Hepatocyte (in vitro differentiated cells): ENCODE measurements at regions not wholly inside any gene's neighbourhood (a gene's known extent, or its start where the extent isn't known, plus 50 kb on each side); places are given as distances from the start of the nearest gene placed in this dataset.

ENCODE experiments used
- DNase-seq: peaks from one replicate; pipeline ENCODE4 v3.0.0-alpha.2; 2016; ENCODE audit warnings: low spot score
- H2AFZ ChIP-seq: fragments of 200-600 bp; sonication (generic); 2 replicates; pipeline ENCODE4 v1.6.0; 2016; ENCODE audit warnings: antibody characterized with exemption, mild to moderate bottlenecking
- H3K27ac ChIP-seq: fragments of 200-600 bp; sonication (generic); 2 replicates; pipeline ENCODE4 v1.5.1; 2016; ENCODE audit warnings: mild to moderate bottlenecking
- H3K27me3 ChIP-seq: fragments of 200-600 bp; sonication (generic); 2 replicates; pipeline ENCODE4 v1.6.1; 2016
- H3K36me3 ChIP-seq: fragments of 200-600 bp; sonication (generic); replicated peaks from 2 replicates; pipeline ENCODE4 v1.5.1; 2016; ENCODE audit warnings: low read depth; ENCODE audit not compliant: insufficient read depth
- H3K4me1 ChIP-seq: fragments of 200-600 bp; sonication (generic); 2 replicates; pipeline ENCODE4 v1.5.1; 2016; ENCODE audit warnings: mild to moderate bottlenecking, moderate library complexity; ENCODE audit not compliant: insufficient read depth
- H3K4me2 ChIP-seq: fragments of 200-600 bp; sonication (generic); 2 replicates; pipeline ENCODE4 v1.6.0; 2016
- H3K4me3 ChIP-seq: fragments of 200-600 bp; sonication (generic); 2 replicates; pipeline ENCODE4 v1.5.1; 2016; ENCODE audit warnings: mild to moderate bottlenecking
- H3K79me2 ChIP-seq: fragments of 200-600 bp; sonication (generic); 2 replicates; pipeline ENCODE4 v1.6.0; 2017; ENCODE audit warnings: mild to moderate bottlenecking
- H3K9me2 ChIP-seq: fragments of 200-600 bp; sonication (generic); replicated peaks from 2 replicates; pipeline ENCODE4 v1.6.0; 2017; ENCODE audit warnings: mild to moderate bottlenecking; ENCODE audit not compliant: insufficient read depth
- H3K9me3 ChIP-seq: fragments of 200-600 bp; sonication (generic); 2 replicates; pipeline ENCODE4 v1.5.1; 2016; ENCODE audit warnings: low read depth, mild to moderate bottlenecking
- H4K20me1 ChIP-seq: fragments of 200-600 bp; sonication (generic); 2 replicates; pipeline ENCODE4 v1.6.0; 2016; ENCODE audit warnings: mild to moderate bottlenecking; ENCODE audit not compliant: insufficient read depth, poor library complexity, severe bottlenecking
- CTCF ChIP-seq: fragments of 200-600 bp; sonication (generic); IDR thresholded peaks from 2 replicates; pipeline ENCODE4 v1.5.1; 2016; ENCODE audit warnings: antibody characterized with exemption, mild to moderate bottlenecking; ENCODE audit not compliant: poor library complexity
- EZH2 ChIP-seq: fragments of 200-600 bp; sonication (generic); IDR thresholded peaks from 2 replicates; pipeline ENCODE4 v1.6.1; 2016; ENCODE audit warnings: antibody characterized with exemption, mild to moderate bottlenecking, borderline replicate concordance
- EZH2phosphoT487 ChIP-seq: fragments of 200-600 bp; sonication (generic); IDR thresholded peaks from one replicate; pipeline ENCODE4 v1.6.1; 2018; ENCODE audit warnings: antibody characterized with exemption, mild to moderate bottlenecking, low read depth, moderate library complexity; ENCODE audit not compliant: unreplicated experiment, severe bottlenecking
- WGBS: methylation state at CpG from one replicate; pipeline ENCODE4 v1.1.6; 2016; ENCODE audit warnings: low lambda C conversion rate; ENCODE audit errors: missing lambda C conversion rate; 5-methylcytosine and 5-hydroxymethylcytosine counted together

- H3K9me2 ChIP-seq = no peaks in the 10 kb centered on the region
- H2AFZ ChIP-seq = no peak overlapping the region
- 91% methylated on average over 7 of the region's 7 CpGs for WGBS
- H3K36me3 ChIP-seq = no peaks in the 10 kb centered on the region
- no peak for TF ChIP-seq CTCF
- TF ChIP-seq EZH2phosphoT487 = no peak
- TF ChIP-seq EZH2 = no peak
- no peaks in the 10 kb centered on the region for H3K27me3 ChIP-seq
- H4K20me1 ChIP-seq = no peaks in the 10 kb centered on the region
- DNase-seq = no peak
- no peak overlapping the region for H3K27ac ChIP-seq
- no peak overlapping the region for H3K4me2 ChIP-seq
- no peaks in the 10 kb centered on the region for H3K9me3 ChIP-seq
- H3K4me3 ChIP-seq = no peak overlapping the region
- no peaks in the 10 kb centered on the region for H3K4me1 ChIP-seq
- no peaks in the 10 kb centered on the region for H3K79me2 ChIP-seq
Measured at GRCh38 chr4:126479709-126480108, 1153.0 kb upstream of the INTU start.

- Histone ChIP-seq H3K4me2 (no peak overlapping the region), H3K9me2 (no peaks in the 10 kb centered on the region), H3K79me2 (no peaks in the 10 kb centered on the region), H3K36me3 (no peaks in the 10 kb centered on the region), H2AFZ (no peak overlapping the region), H3K4me1 (no peaks in the 10 kb centered on the region), H3K9me3 (no peaks in the 10 kb centered on the region), H4K20me1 (no peaks in the 10 kb centered on the region), H3K27ac (no peak overlapping the region), H3K4me3 (no peak overlapping the region), H3K27me3 (no peaks in the 10 kb centered on the region)
- TF ChIP-seq CTCF = no peak
- no peak for TF ChIP-seq EZH2phosphoT487
- no peak for TF ChIP-seq EZH2
- DNase-seq = no peak
Measured at GRCh38 chr4:126482311-126482710, 1150.4 kb upstream of the INTU start.

- WGBS = 89% methylated on average over 1 of the region's 1 CpG
- no peak overlapping the region for H2AFZ ChIP-seq
- DNase-seq = no peak
- no peaks in the 10 kb centered on the region for H3K9me2 ChIP-seq
- no peak overlapping the region for H3K4me3 ChIP-seq
- no peaks in the 10 kb centered on the region for H3K36me3 ChIP-seq
- no peak overlapping the region for H3K4me2 ChIP-seq
- TF ChIP-seq EZH2phosphoT487 (no peak), CTCF (no peak), EZH2 (no peak)
- H4K20me1 ChIP-seq = no peaks in the 10 kb centered on the region
- H3K27me3 ChIP-seq = no peaks in the 10 kb centered on the region
- H3K79me2 ChIP-seq = no peaks in the 10 kb centered on the region
- H3K9me3 ChIP-seq = no peaks in the 10 kb centered on the region
- H3K27ac ChIP-seq = no peak overlapping the region
- no peaks in the 10 kb centered on the region for H3K4me1 ChIP-seq
Measured at GRCh38 chr4:126486377-126486776, 1146.4 kb upstream of the INTU start.
